Endothelial cell of umbilical vein (primary cell): ENCODE measurements at regions not wholly inside any gene's neighbourhood (a gene's known extent, or its start where the extent isn't known, plus 50 kb on each side); places are given as distances from the start of the nearest gene placed in this dataset.

Experiments used
- BruUV-seq: library from RNA; stranded (reverse); fragments of 400-500 nt; replicated peaks from 2 replicates; lab custom pipeline; 2021; lab: Mats Ljungman, UMichigan
- CTCF ChIA-PET: fragments of 300-600, 350-600 bp; sonication (Branson Sonifier 250); formaldehyde crosslinking; loops from one replicate; lab custom pipeline; 2021; ENCODE audit warnings: antibody characterized with exemption, inconsistent platforms; lab: Charles Lee
- POLR2A ChIA-PET: fragments of 300-600, 350-600 bp; sonication (Branson Sonifier 250); formaldehyde crosslinking; loops from one replicate; lab custom pipeline; 2021; ENCODE audit warnings: antibody characterized with exemption, inconsistent platforms; lab: Charles Lee
- DNase-seq: peaks from one replicate; pipeline ENCODE4 v3.0.0-alpha.2; 2011; ENCODE audit warnings: low read depth, low spot score
- FAIRE-seq: peaks from 2 replicates; lab custom pipeline; 2011; peaks lifted over from hg19 to GRCh38; lab: Jason Lieb, UNC
- H2AFZ ChIP-seq: 2 replicates; pipeline ENCODE4 v1.6.0; 2012; ENCODE audit warnings: low read depth, low read length, control low read depth, inconsistent platforms
- H3K27ac ChIP-seq: 2 replicates; pipeline ENCODE4 v1.5.1; 2011; ENCODE audit warnings: low read depth, mild to moderate bottlenecking, control low read depth, low read length, moderate library complexity; ENCODE audit not compliant: insufficient read depth
- H3K27me3 ChIP-seq, 2 experiments: 2 replicates each; pipeline versions ENCODE4 v1.6.0 to v1.6.1; 2011; ENCODE audit warnings: low read length in 2 of 2, mixed read lengths in 1 of 2; ENCODE audit not compliant: control insufficient read depth in 2 of 2, insufficient read depth in 2 of 2
- H3K36me3 ChIP-seq, 2 experiments: 2 replicates in 1 of 2; 3 replicates in 1 of 2; pipeline ENCODE4 v1.5.1; 2011; ENCODE audit warnings: low read length in 2 of 2, mild to moderate bottlenecking in 1 of 2, moderate library complexity in 1 of 2; ENCODE audit not compliant: control insufficient read depth in 2 of 2, insufficient read depth in 2 of 2; ENCODE audit errors: extremely low read depth in 1 of 2
- H3K4me1 ChIP-seq: 3 replicates; pipeline ENCODE4 v1.5.1; 2011; ENCODE audit warnings: mild to moderate bottlenecking, low read length; ENCODE audit not compliant: control insufficient read depth, insufficient read depth; ENCODE audit errors: extremely low read depth
- H3K4me2 ChIP-seq: 2 replicates; pipeline ENCODE4 v1.6.1; 2011; ENCODE audit warnings: low read length, control low read depth, mixed read lengths; ENCODE audit not compliant: insufficient read depth
- H3K4me3 ChIP-seq, 3 experiments: fragments of 200-600 bp in 1 of 3; sonication (generic), shearing (Covaris generic) in 1 of 3; replicated peaks in 1 of 3; 2 replicates each; pipeline ENCODE4 v1.5.1; 2011 to 2016; ENCODE audit warnings: control low read depth in 3 of 3, low read length in 3 of 3, mild to moderate bottlenecking in 2 of 3, inconsistent platforms in 1 of 3, low read depth in 1 of 3, moderate library complexity in 1 of 3; ENCODE audit not compliant: insufficient read depth in 1 of 3
- H3K79me2 ChIP-seq: 2 replicates; pipeline ENCODE4 v1.6.0; 2012; ENCODE audit warnings: low read length, inconsistent platforms; ENCODE audit not compliant: control insufficient read depth, insufficient read depth
- H3K9ac ChIP-seq: replicated peaks from 2 replicates; pipeline ENCODE3; 2011; ENCODE audit warnings: low read length, control low read depth; ENCODE audit not compliant: insufficient read depth; ENCODE audit errors: extremely low read depth
- H3K9me1 ChIP-seq: replicated peaks from 3 replicates; pipeline ENCODE4 v1.6.0; 2011; ENCODE audit warnings: mild to moderate bottlenecking, low read length; ENCODE audit not compliant: control insufficient read depth, insufficient read depth; ENCODE audit errors: extremely low read depth
- H3K9me3 ChIP-seq: replicated peaks from 2 replicates; pipeline ENCODE4 v1.5.1; 2012; ENCODE audit warnings: low read length, inconsistent platforms; ENCODE audit not compliant: control insufficient read depth, insufficient read depth
- H4K20me1 ChIP-seq: replicated peaks from 2 replicates; pipeline ENCODE3; 2011; ENCODE audit warnings: mild to moderate bottlenecking, low read length; ENCODE audit not compliant: control insufficient read depth, insufficient read depth; ENCODE audit errors: extremely low read depth
- CTCF ChIP-seq, 2 donors: IDR thresholded peaks; 1 replicate in 1 of 2; 2 replicates in 1 of 2; pipeline ENCODE4 v1.5.1; 2011; ENCODE audit warnings: low read length in 2 of 2, mild to moderate bottlenecking in 2 of 2, moderate library complexity in 2 of 2, control low read depth in 1 of 2, inconsistent platforms in 1 of 2, low read depth in 1 of 2; ENCODE audit not compliant: insufficient read depth in 1 of 2; ENCODE audit errors: extremely low read depth in 1 of 2
- EZH2 ChIP-seq: IDR thresholded peaks from 2 replicates; pipeline ENCODE4 v1.6.1; 2012; ENCODE audit warnings: borderline replicate concordance, low read depth, mild to moderate bottlenecking, moderate library complexity, low read length, inconsistent platforms; ENCODE audit not compliant: severe bottlenecking
- FOS ChIP-seq: IDR thresholded peaks from 2 replicates; pipeline ENCODE4 v1.6.1; 2011; ENCODE audit warnings: mild to moderate bottlenecking, low read length, moderate library complexity, borderline replicate concordance; ENCODE audit not compliant: insufficient read depth
- GATA2 ChIP-seq: IDR thresholded peaks from 2 replicates; pipeline ENCODE4 v1.7.0; 2011; ENCODE audit warnings: low read depth, mild to moderate bottlenecking, moderate library complexity, mixed read lengths, low read length; ENCODE audit not compliant: insufficient read length, insufficient read depth
- JUN ChIP-seq: IDR thresholded peaks from 2 replicates; pipeline ENCODE4 v1.6.1; 2011; ENCODE audit warnings: borderline replicate concordance, low read depth; ENCODE audit not compliant: insufficient read length, insufficient read depth
- MAX ChIP-seq: IDR thresholded peaks from 2 replicates; pipeline ENCODE4 v1.6.1; 2011; ENCODE audit not compliant: insufficient read depth, insufficient read length
- MYC ChIP-seq: IDR thresholded peaks from one replicate; pipeline ENCODE4 v1.6.1; 2011; ENCODE audit warnings: mild to moderate bottlenecking, low read depth, low read length
- POLR2A ChIP-seq: IDR thresholded peaks from 2 replicates; pipeline ENCODE4 v1.6.1; 2012; ENCODE audit warnings: low read depth, mild to moderate bottlenecking, control low read depth, low read length
- POLR2AphosphoS5 ChIP-seq: IDR thresholded peaks from 2 replicates; pipeline ENCODE4 v1.6.1; 2012; ENCODE audit warnings: low read depth, mild to moderate bottlenecking, control low read depth, low read length, moderate library complexity; ENCODE audit not compliant: insufficient read depth
- dilution Hi-C: fragments of 300-500 bp; cut with MboI; formaldehyde crosslinking; loops from one replicate; pipeline ENCODE4 v1.15.0; 2019; ENCODE audit warnings: low sequenced_read_pairs; ENCODE audit not compliant: extremely low pct_ligation_motif_present
- intact Hi-C: fragments of 100-400 bp; cut with micrococcal nuclease; formaldehyde crosslinking; loops from one replicate; pipeline ENCODE4 v1.10.0; 2022

GRCh38 chr20:61128701-61129269 is 123.3 kb upstream of the CDH4 start:
- no peak for TF ChIP-seq EZH2
- H3K9ac ChIP-seq, result no peak overlapping the region
- H3K27ac ChIP-seq, result no peak overlapping the region
- no peak overlapping the region for H3K4me2 ChIP-seq
- no peaks in the 10 kb centered on the region for H3K9me1 ChIP-seq
- H3K4me1 ChIP-seq, result no peaks in the 10 kb centered on the region
- CTCF ChIA-PET, result no interaction called here
- no TSS peak for BruUV-seq
- no peaks in the 10 kb centered on the region for H3K79me2 ChIP-seq
- peaks cover 4% of the 10 kb centered on the region for H3K9me3 ChIP-seq
- no peaks in the 10 kb centered on the region for H3K27me3 ChIP-seq
- no peak overlapping the region for H3K4me3 ChIP-seq
- H4K20me1 ChIP-seq, result no peaks in the 10 kb centered on the region
- intact Hi-C loops, result no loop called here
- POLR2A ChIA-PET, result no interaction called here
- DNase-seq, result no peak
- no peak overlapping the region for H2AFZ ChIP-seq
- FAIRE-seq, result no peak
- dilution Hi-C loops, result no loop called here
- no peaks in the 10 kb centered on the region for H3K36me3 ChIP-seq

- CTCF ChIA-PET, result no interaction called here
- TF ChIP-seq EZH2 (no peak), POLR2AphosphoS5 (no peak), GATA2 (no peak), MAX (no peak), MYC (no peak), POLR2A (no peak), CTCF (IDR thresholded peaks at IDR 0.05; ENCODE audit: extremely low read depth in 1 of 2, insufficient read depth in 1 of 2, low read depth in 1 of 2, low read length in 2 of 2) (no peak), JUN (no peak), FOS (no peak)
- Histone ChIP-seq H3K4me1 (no peaks in the 10 kb centered on the region), H3K9me1 (no peaks in the 10 kb centered on the region), H4K20me1 (no peaks in the 10 kb centered on the region), H3K9me3 (peaks cover 4% of the 10 kb centered on the region), H3K27me3 (no peaks in the 10 kb centered on the region), H3K4me3 (no peak overlapping the region), H3K79me2 (no peaks in the 10 kb centered on the region), H3K4me2 (no peak overlapping the region), H3K9ac (no peak overlapping the region), H2AFZ (no peak overlapping the region), H3K27ac (no peak overlapping the region), H3K36me3 (no peaks in the 10 kb centered on the region)
- BruUV-seq, result no TSS peak
- FAIRE-seq, result no peak
- POLR2A ChIA-PET, result no interaction called here
- dilution Hi-C loops (no loop called here), intact Hi-C loops (no loop called here)
- DNase-seq, result no peak
These were observed 122.8 kb upstream of the CDH4 start for GRCh38 chr20:61129311-61129710.
